ENCODE measurements at regions not wholly inside any gene's neighbourhood (a gene's known extent, or its start where the extent isn't known, plus 50 kb on each side); places are given as distances from the start of the nearest gene placed in this dataset.

DNA sequence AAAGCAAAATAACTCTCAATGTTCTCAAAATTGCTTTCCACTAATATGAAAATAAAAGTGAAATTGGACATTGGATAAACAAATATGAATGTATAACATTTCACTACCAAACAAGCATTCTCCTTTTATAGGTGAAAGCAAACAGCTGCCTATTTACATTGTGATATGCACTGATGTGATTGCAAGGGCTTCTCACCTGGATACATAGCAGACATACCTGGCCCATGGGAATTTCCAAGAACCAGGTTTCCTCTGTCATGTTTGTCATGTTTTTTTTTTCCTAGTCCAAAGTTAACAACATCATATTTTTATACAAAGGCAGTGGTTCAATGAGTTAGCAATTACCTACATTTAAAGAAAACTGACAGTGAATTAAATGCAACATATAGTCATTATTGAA is 228.5 kb downstream of the ANKRD50 start:
- Histone ChIP-seq H3K9me3 (replicated peaks) (no peaks in the 10 kb centered on the region), H3K27ac (replicated peaks) (no peak overlapping the region), H3K36me3 (no peaks in the 10 kb centered on the region), H3K4me1 (no peaks in the 10 kb centered on the region), H3K27me3 (ENCODE audit: low read depth) (no peaks in the 10 kb centered on the region), H3K4me3 (no peak overlapping the region)
- TF ChIP-seq, protein P1, sequence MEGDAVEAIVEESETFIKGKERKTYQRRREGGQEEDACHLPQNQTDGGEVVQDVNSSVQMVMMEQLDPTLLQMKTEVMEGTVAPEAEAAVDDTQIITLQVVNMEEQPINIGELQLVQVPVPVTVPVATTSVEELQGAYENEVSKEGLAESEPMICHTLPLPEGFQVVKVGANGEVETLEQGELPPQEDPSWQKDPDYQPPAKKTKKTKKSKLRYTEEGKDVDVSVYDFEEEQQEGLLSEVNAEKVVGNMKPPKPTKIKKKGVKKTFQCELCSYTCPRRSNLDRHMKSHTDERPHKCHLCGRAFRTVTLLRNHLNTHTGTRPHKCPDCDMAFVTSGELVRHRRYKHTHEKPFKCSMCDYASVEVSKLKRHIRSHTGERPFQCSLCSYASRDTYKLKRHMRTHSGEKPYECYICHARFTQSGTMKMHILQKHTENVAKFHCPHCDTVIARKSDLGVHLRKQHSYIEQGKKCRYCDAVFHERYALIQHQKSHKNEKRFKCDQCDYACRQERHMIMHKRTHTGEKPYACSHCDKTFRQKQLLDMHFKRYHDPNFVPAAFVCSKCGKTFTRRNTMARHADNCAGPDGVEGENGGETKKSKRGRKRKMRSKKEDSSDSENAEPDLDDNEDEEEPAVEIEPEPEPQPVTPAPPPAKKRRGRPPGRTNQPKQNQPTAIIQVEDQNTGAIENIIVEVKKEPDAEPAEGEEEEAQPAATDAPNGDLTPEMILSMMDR (IDR thresholded peaks at IDR 0.05; ENCODE audit: borderline replicate concordance) = no peak
- DNase-seq = no peak
- intact Hi-C loops (cut with micrococcal nuclease) = no loop called here

DNA sequence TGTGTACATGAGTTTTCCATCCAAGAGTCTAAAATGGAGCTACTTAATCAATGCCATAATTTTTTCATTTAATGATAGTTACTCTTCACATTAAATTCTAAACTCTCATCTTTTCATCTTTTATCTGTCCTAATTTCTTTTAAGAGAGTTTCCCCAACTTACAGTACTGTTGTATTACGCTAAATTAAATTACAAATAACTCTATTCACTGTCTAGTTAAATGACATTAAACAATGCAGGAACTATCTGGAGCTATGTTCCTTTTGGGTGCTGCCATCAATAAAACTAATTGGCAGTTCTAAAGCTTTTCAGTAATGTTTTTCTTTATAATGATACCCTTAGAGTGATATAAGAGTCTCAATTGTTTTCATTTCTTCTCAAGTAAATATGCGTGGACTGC is 227.6 kb downstream of the ANKRD50 start:
- no peak for DNase-seq
- Histone ChIP-seq H3K36me3 (no peaks in the 10 kb centered on the region), H3K27ac (replicated peaks) (no peak overlapping the region), H3K4me1 (no peaks in the 10 kb centered on the region), H3K27me3 (ENCODE audit: low read depth) (no peaks in the 10 kb centered on the region), H3K9me3 (replicated peaks) (no peaks in the 10 kb centered on the region), H3K4me3 (no peak overlapping the region)
- TF ChIP-seq, protein P1 (IDR thresholded peaks at IDR 0.05; ENCODE audit: borderline replicate concordance) = no peak
- intact Hi-C loops (cut with micrococcal nuclease) = no loop called here

DNA sequence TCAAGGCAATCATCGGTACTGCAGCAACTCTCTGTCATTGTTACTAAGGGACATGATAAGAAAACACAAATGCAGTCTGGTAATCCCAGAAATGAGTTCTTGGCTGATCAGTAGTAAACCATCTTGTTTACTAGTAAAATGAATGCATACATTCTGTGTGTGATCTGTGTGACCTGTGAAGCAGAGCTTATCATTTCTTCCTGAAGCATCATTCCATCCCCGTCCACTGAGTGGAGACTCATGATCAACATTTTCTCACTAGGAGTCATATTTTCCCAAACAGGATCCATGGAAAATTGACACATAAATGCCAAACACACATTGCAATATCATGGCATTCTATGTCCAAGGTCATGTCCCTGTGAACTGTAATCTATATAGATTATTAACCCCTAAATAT is 226.1 kb downstream of the ANKRD50 start:
- Histone ChIP-seq H3K4me1 (no peaks in the 10 kb centered on the region), H3K4me3 (no peak overlapping the region), H3K27me3 (ENCODE audit: low read depth) (no peaks in the 10 kb centered on the region), H3K36me3 (no peaks in the 10 kb centered on the region), H3K9me3 (replicated peaks) (no peaks in the 10 kb centered on the region), H3K27ac (replicated peaks) (no peak overlapping the region)
- intact Hi-C loops (cut with micrococcal nuclease) = no loop called here
- TF ChIP-seq, protein P1 (IDR thresholded peaks at IDR 0.05; ENCODE audit: borderline replicate concordance) = no peak
- no peak for DNase-seq

DNA sequence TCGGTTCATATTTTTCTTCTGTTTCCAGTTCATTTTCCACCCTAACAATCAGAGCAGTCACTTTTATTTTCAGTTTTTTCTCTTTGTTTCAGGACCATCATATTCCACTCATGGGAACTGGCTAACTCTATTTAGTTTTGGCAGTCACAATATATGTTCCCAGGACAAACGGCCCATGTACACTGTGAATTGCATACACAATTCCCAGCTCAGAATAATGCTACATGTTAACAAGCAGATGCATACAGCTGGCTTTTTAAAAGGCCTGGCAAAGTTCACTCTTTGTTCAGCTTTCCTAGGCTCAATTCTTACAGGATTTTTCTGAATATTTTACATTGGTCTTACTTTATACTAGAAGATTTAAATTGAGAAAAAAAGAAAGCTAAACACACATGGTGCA is 224.9 kb downstream of the ANKRD50 start:
- intact Hi-C loops (cut with micrococcal nuclease) = no loop called here
- H3K4me3 ChIP-seq = no peak overlapping the region
- DNase-seq = no peak
- TF ChIP-seq, protein P1 (IDR thresholded peaks at IDR 0.05; ENCODE audit: borderline replicate concordance) = no peak
- H3K36me3 ChIP-seq = no peaks in the 10 kb centered on the region
- no peaks in the 10 kb centered on the region for H3K9me3 ChIP-seq (replicated peaks)
- no peaks in the 10 kb centered on the region for H3K4me1 ChIP-seq
- no peaks in the 10 kb centered on the region for H3K27me3 ChIP-seq (ENCODE audit: low read depth)
- H3K27ac ChIP-seq (replicated peaks) = no peak overlapping the region

DNA sequence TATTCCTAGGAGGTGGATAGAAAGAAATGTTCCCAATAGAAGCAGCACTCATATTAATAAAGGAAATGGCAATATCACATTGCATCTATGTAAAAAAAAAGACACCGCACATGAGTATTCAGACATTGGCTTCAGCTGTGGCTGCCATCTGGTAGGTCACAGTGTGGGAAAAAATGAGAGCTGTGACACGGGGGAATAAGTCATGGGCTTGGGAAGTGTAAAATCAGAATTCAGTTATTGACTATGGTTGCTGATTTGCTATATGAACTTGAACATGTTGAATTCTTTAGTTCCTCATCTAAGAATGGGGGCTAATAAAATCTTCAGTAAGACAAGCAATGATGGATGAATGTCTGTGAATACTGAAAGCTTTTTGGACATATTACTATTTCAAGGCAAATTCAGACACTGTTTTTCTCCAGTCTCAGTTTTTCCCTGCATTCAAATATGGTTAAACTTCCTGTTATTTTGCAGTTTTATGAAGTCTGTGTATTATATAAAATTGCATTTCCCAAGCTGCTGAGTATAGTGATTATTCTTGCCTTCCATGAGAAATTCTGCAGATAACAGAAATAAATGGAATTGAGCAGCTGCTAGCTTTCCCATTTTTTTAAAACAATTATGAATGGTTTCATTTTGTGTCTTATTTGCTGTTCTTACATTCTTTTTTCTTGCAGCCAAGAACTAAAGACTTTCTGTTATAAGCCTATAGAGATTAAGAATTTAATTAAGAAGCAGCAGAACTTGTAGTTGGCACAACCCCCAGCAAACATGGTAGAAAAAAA is 221.0 kb downstream of the ANKRD50 start:
- H3K4me3 ChIP-seq = no peak overlapping the region
- H3K27ac ChIP-seq (replicated peaks) = no peak overlapping the region
- no peaks in the 10 kb centered on the region for H3K36me3 ChIP-seq
- no peaks in the 10 kb centered on the region for H3K9me3 ChIP-seq (replicated peaks)
- intact Hi-C loops (cut with micrococcal nuclease) = no loop called here
- no peak for DNase-seq
- TF ChIP-seq, protein P1 (IDR thresholded peaks at IDR 0.05; ENCODE audit: borderline replicate concordance) = no peak
- H3K27me3 ChIP-seq (ENCODE audit: low read depth) = no peaks in the 10 kb centered on the region
- no peaks in the 10 kb centered on the region for H3K4me1 ChIP-seq

Measured in left ventricle myocardium inferior (tissue), 1 donor.